ENCODE measurements at regions not wholly inside any gene's neighbourhood (a gene's known extent, or its start where the extent isn't known, plus 50 kb on each side); places are given as distances from the start of the nearest gene placed in this dataset.
A peak's percentile ranks its signal among the peaks of the same experiment; 100 is the strongest.

GRCh38 chr7:80082213-80082612, 52.4 kb upstream of the GNAI1 start:
- no peak for TF ChIP-seq CTCF (IDR thresholded peaks at IDR 0.05)
- no peak for ATAC-seq (ENCODE audit: low FRiP score)
- DNase-seq (ENCODE audit: low spot score): no peak

- ATAC-seq (ENCODE audit: low FRiP score): no peak
- TF ChIP-seq CTCF (IDR thresholded peaks at IDR 0.05): no peak
- DNase-seq (ENCODE audit: low spot score): no peak
Measured at GRCh38 chr7:80078886-80079285, 55.7 kb upstream of the GNAI1 start.

- peak; percentile 87 for ATAC-seq (ENCODE audit: low FRiP score)
- TF ChIP-seq CTCF (IDR thresholded peaks at IDR 0.05): no peak
- DNase-seq (ENCODE audit: low spot score): no peak
Measured at GRCh38 chr7:80078159-80078731, 56.4 kb upstream of the GNAI1 start.

- no peak for DNase-seq (ENCODE audit: low spot score)
- no peak for TF ChIP-seq CTCF (IDR thresholded peaks at IDR 0.05)
- no peak for ATAC-seq (ENCODE audit: low FRiP score)
Measured at GRCh38 chr7:80070391-80070790, 64.2 kb upstream of the GNAI1 start.

GRCh38 chr7:80066639-80067038, 68.0 kb upstream of the GNAI1 start:
- TF ChIP-seq CTCF (IDR thresholded peaks at IDR 0.05): no peak
- ATAC-seq (ENCODE audit: low FRiP score): no peak

GRCh38 chr7:80063834-80064233, 70.8 kb upstream of the GNAI1 start:
- DNase-seq (ENCODE audit: low spot score) (no peak), ATAC-seq (ENCODE audit: low FRiP score) (no peak)
- TF ChIP-seq CTCF (IDR thresholded peaks at IDR 0.05): no peak

More at GRCh38 chr7:80066639-80067038, 68.0 kb upstream of the GNAI1 start:
- no peak for DNase-seq (ENCODE audit: low spot score)

- no peak for ATAC-seq (ENCODE audit: low FRiP score)
- TF ChIP-seq CTCF (IDR thresholded peaks at IDR 0.05): no peak
- no peak for DNase-seq (ENCODE audit: low spot score)
Measured at GRCh38 chr7:80060218-80060806, 74.3 kb upstream of the GNAI1 start.

All from omental fat pad (tissue), 3 donors.